H9 (cell line): ENCODE measurements at regions not wholly inside any gene's neighbourhood (a gene's known extent, or its start where the extent isn't known, plus 50 kb on each side); places are given as distances from the start of the nearest gene placed in this dataset.

Experiments used
- DNase-seq: peaks from one replicate; pipeline ENCODE4 v3.0.0-alpha.2; 2017
- H2AFZ ChIP-seq: one replicate; pipeline ENCODE4 v1.6.1; 2013; ENCODE audit warnings: mild to moderate bottlenecking, low read length, control low read depth, moderate library complexity
- H2AK5ac ChIP-seq: 2 replicates; pipeline ENCODE4 v1.6.1; 2013; ENCODE audit warnings: low read length, control low read depth, mixed read lengths; ENCODE audit not compliant: insufficient read length
- H2BK120ac ChIP-seq: one replicate; pipeline ENCODE4 v1.6.1; 2013; ENCODE audit warnings: low read depth, mild to moderate bottlenecking, low read length, control low read depth, inconsistent platforms; ENCODE audit not compliant: poor library complexity, severe bottlenecking
- H2BK12ac ChIP-seq: 2 replicates; pipeline ENCODE4 v1.6.1; 2013; ENCODE audit warnings: low read length, control low read depth, mixed read lengths, low read depth; ENCODE audit not compliant: insufficient read length
- H2BK15ac ChIP-seq: 2 replicates; pipeline ENCODE4 v1.6.1; 2013; ENCODE audit warnings: low read depth, low read length, control low read depth
- H2BK20ac ChIP-seq: one replicate; pipeline ENCODE4 v1.6.1; 2013; ENCODE audit warnings: low read depth, mild to moderate bottlenecking, low read length, control low read depth, inconsistent platforms; ENCODE audit not compliant: poor library complexity, severe bottlenecking
- H2BK5ac ChIP-seq: 2 replicates; pipeline ENCODE4 v1.6.1; 2013; ENCODE audit warnings: low read length, control low read depth, mixed read lengths; ENCODE audit not compliant: insufficient read length
- H3K14ac ChIP-seq: 2 replicates; pipeline ENCODE4 v1.6.1; 2013; ENCODE audit warnings: low read length, control low read depth; ENCODE audit not compliant: insufficient read depth
- H3K18ac ChIP-seq: 2 replicates; pipeline ENCODE4 v1.6.1; 2013; ENCODE audit warnings: low read depth, mild to moderate bottlenecking, mixed read lengths, low read length, control low read depth; ENCODE audit not compliant: insufficient read length
- H3K23ac ChIP-seq: 2 replicates; pipeline ENCODE4 v1.6.1; 2013; ENCODE audit warnings: low read length, control low read depth, mixed read lengths, low read depth; ENCODE audit not compliant: insufficient read length
- H3K23me2 ChIP-seq: 2 replicates; pipeline ENCODE4 v1.6.1; 2013; ENCODE audit warnings: low read depth, mild to moderate bottlenecking, mixed read lengths, low read length, control low read depth; ENCODE audit not compliant: insufficient read length, poor library complexity, severe bottlenecking
- H3K27ac ChIP-seq: 2 replicates; pipeline ENCODE4 v1.5.1; 2013; ENCODE audit warnings: low read length, control low read depth, mixed read lengths, low read depth; ENCODE audit not compliant: insufficient read length
- H3K27me3 ChIP-seq: 2 replicates; pipeline ENCODE4 v1.6.1; 2013; ENCODE audit warnings: low read length, control low read depth, inconsistent platforms; ENCODE audit not compliant: insufficient read depth
- H3K4ac ChIP-seq: 2 replicates; pipeline ENCODE4 v1.6.1; 2013; ENCODE audit warnings: low read depth, mild to moderate bottlenecking, control low read depth, inconsistent platforms, low read length, moderate library complexity
- H3K4me1 ChIP-seq: 2 replicates; pipeline ENCODE4 v1.6.1; 2013; ENCODE audit warnings: low read length, control low read depth, inconsistent platforms; ENCODE audit not compliant: insufficient read depth
- H3K4me2 ChIP-seq: 2 replicates; pipeline ENCODE4 v1.6.1; 2013; ENCODE audit warnings: low read length, control low read depth, mixed read lengths; ENCODE audit not compliant: insufficient read length, insufficient read depth
- H3K56ac ChIP-seq: 2 replicates; pipeline ENCODE4 v1.6.1; 2013; ENCODE audit warnings: low read depth, mild to moderate bottlenecking, mixed read lengths, low read length, control low read depth; ENCODE audit not compliant: insufficient read length
- H3K79me1 ChIP-seq: 2 replicates; pipeline ENCODE4 v1.6.1; 2013; ENCODE audit warnings: low read depth, mild to moderate bottlenecking, moderate library complexity, low read length, control low read depth, inconsistent platforms; ENCODE audit not compliant: insufficient read depth, poor library complexity, severe bottlenecking
- H3K79me2 ChIP-seq: 2 replicates; pipeline ENCODE4 v1.6.1; 2013; ENCODE audit warnings: low read length, control low read depth, inconsistent platforms; ENCODE audit not compliant: insufficient read depth
- H3K9ac ChIP-seq: 2 replicates; pipeline ENCODE4 v1.6.1; 2013; ENCODE audit warnings: low read length, control low read depth, mixed read lengths; ENCODE audit not compliant: insufficient read length; ENCODE audit errors: extremely low read depth
- H3K9me3 ChIP-seq: one replicate; pipeline ENCODE4 v1.6.1; 2013; ENCODE audit warnings: low read depth, low read length, inconsistent platforms; ENCODE audit not compliant: control insufficient read depth
- H3T11ph ChIP-seq: one replicate; pipeline ENCODE4 v1.6.1; 2013; ENCODE audit warnings: mild to moderate bottlenecking, low read length, control low read depth, inconsistent platforms
- H4K20me1 ChIP-seq: one replicate; pipeline ENCODE4 v1.6.1; 2013; ENCODE audit not compliant: control insufficient read depth, insufficient read length, insufficient read depth
- H4K5ac ChIP-seq: 2 replicates; pipeline ENCODE4 v1.6.1; 2013; ENCODE audit warnings: low read depth, mild to moderate bottlenecking, mixed read lengths, low read length, control low read depth; ENCODE audit not compliant: insufficient read length
- H4K8ac ChIP-seq: replicated peaks from 2 replicates; pipeline ENCODE4 v1.6.1; 2013; ENCODE audit warnings: low read length, control low read depth, mixed read lengths, low read depth; ENCODE audit not compliant: insufficient read length
- H4K91ac ChIP-seq: 2 replicates; pipeline ENCODE4 v1.6.1; 2013; ENCODE audit warnings: low read depth, mild to moderate bottlenecking, moderate library complexity, mixed read lengths, low read length, control low read depth; ENCODE audit not compliant: insufficient read length
- H3K27ac Mint-ChIP-seq, 3 experiments: 2 replicates in 2 of 3; 3 replicates in 1 of 3; pipeline ENCODE4 v1.8.0; 2020 to 2021; ENCODE audit warnings: mixed read lengths in 3 of 3, mild to moderate bottlenecking in 1 of 3, moderate library complexity in 1 of 3
- H3K27me3 Mint-ChIP-seq: 2 replicates; pipeline ENCODE4 v1.8.0; 2021; ENCODE audit warnings: low read depth, mild to moderate bottlenecking, moderate library complexity, mixed read lengths
- H3K36me3 Mint-ChIP-seq, 3 experiments: 2 replicates in 2 of 3; 3 replicates in 1 of 3; pipeline ENCODE4 v1.8.0; 2020 to 2021; ENCODE audit warnings: low read depth in 3 of 3, mixed read lengths in 3 of 3; ENCODE audit not compliant: insufficient read depth in 1 of 3
- H3K4me1 Mint-ChIP-seq, 2 experiments: 2 replicates each; pipeline ENCODE4 v1.8.0; 2020; ENCODE audit warnings: mixed read lengths in 2 of 2
- H3K4me3 Mint-ChIP-seq, 2 experiments: 2 replicates in 1 of 2; 3 replicates in 1 of 2; pipeline ENCODE4 v1.8.0; 2020 to 2021; ENCODE audit warnings: mild to moderate bottlenecking in 2 of 2, mixed read lengths in 2 of 2, moderate library complexity in 1 of 2
- H3K9me3 Mint-ChIP-seq, 2 experiments: 2 replicates in 1 of 2; 3 replicates in 1 of 2; pipeline ENCODE4 v1.8.0; 2020; ENCODE audit warnings: mild to moderate bottlenecking in 2 of 2, mixed read lengths in 2 of 2, moderate library complexity in 1 of 2
- CTCF ChIP-seq: fragments of 200-600 bp; sonication (generic); conservative IDR thresholded peaks from 3 replicates; pipeline ENCODE4 v1.8.0; 2021; ENCODE audit warnings: antibody characterized with exemption, mild to moderate bottlenecking
- WGBS: extraction: QIAGEN DNeasy Blood & Tissue Kit; methylation state at CpG from one replicate; pipeline ENCODE4 v1.1.7; 2013; ENCODE audit warnings: missing lambda C conversion rate, low lambda C conversion rate, mixed read lengths; ENCODE audit not compliant: insufficient read length; ENCODE audit errors: extremely low coverage; 5-methylcytosine and 5-hydroxymethylcytosine counted together

GRCh38 chr1:67979532-67979931 lies 70.9 kb downstream of the DIRAS3 start:
- no peaks in the 10 kb centered on the region for H3K79me2 ChIP-seq
- no peak overlapping the region for H3K4ac ChIP-seq
- H3K9ac ChIP-seq: no peak overlapping the region
- H2BK12ac ChIP-seq: no peak overlapping the region
- H3K9me3 ChIP-seq: no peaks in the 10 kb centered on the region
- H3K27ac Mint-ChIP-seq: no peak overlapping the region; a peak in 1 of 7 replicates
- H3K18ac ChIP-seq: no peak overlapping the region
- no peaks in the 10 kb centered on the region for H4K20me1 ChIP-seq
- H4K91ac ChIP-seq: no peak overlapping the region
- no peaks in the 10 kb centered on the region for H3K36me3 Mint-ChIP-seq
- H2BK120ac ChIP-seq: no peak overlapping the region
- no peak overlapping the region for H2BK20ac ChIP-seq
- no peaks in the 10 kb centered on the region for H3K27me3 ChIP-seq
- no peak for DNase-seq
- H2BK15ac ChIP-seq: no peak overlapping the region
- no peaks in the 10 kb centered on the region for H3K4me1 Mint-ChIP-seq
- no peak overlapping the region for H3K4me2 ChIP-seq
- H4K8ac ChIP-seq: no peak overlapping the region
- WGBS: no CpG with 5 or more reads among the region's 2 CpGs
- no peak for TF ChIP-seq CTCF
- no peaks in the 10 kb centered on the region for H3K79me1 ChIP-seq
- no peaks in the 10 kb centered on the region for H3K27me3 Mint-ChIP-seq
- no peak overlapping the region for H3K27ac ChIP-seq
- no peak overlapping the region for H3K14ac ChIP-seq
- no peak overlapping the region for H2AK5ac ChIP-seq
- H2BK5ac ChIP-seq: no peak overlapping the region
- no peak overlapping the region for H4K5ac ChIP-seq
- no peak overlapping the region for H2AFZ ChIP-seq
- no peaks in the 10 kb centered on the region for H3K23me2 ChIP-seq
- no peak overlapping the region for H3K23ac ChIP-seq
- H3K4me3 Mint-ChIP-seq: no peak overlapping the region
- no peaks in the 10 kb centered on the region for H3K4me1 ChIP-seq
- H3K56ac ChIP-seq: no peak overlapping the region
- H3K9me3 Mint-ChIP-seq: no peaks in the 10 kb centered on the region
- no peak overlapping the region for H3T11ph ChIP-seq
